ENCODE measurements at regions not wholly inside any gene's neighbourhood (a gene's known extent, or its start where the extent isn't known, plus 50 kb on each side); places are given as distances from the start of the nearest gene placed in this dataset.

DNA sequence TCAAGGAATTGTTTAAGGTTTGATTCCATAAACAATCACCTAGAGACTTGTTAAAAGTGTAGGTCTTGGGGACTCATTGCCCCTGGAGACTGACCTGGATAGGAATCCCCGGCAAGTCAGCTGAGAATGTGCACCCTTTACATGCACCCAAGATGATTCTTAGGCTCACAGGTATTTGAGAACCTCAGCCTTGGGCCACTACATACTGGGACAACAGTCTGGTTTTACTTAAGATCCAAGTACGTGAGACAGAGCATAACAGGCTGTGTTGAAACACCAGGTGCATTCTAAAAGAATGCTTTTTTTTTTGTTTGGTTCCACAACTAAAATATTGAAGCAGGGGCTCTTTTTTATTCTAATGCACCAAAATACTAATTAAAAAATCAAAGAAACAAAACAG lies 215.8 kb downstream of the TMX3 start:
- ChIA-PET CTCF (no interaction called here), POLR2A (no interaction called here)
- Histone ChIP-seq H3K27ac (ENCODE audit: low read length) (no peak overlapping the region), H3K27me3 (ENCODE audit: control insufficient read depth, insufficient read depth, low read length) (no peaks in the 10 kb centered on the region), H3K4me1 (ENCODE audit: control insufficient read depth, insufficient read depth, low read length) (no peaks in the 10 kb centered on the region), H3K36me3 (ENCODE audit: control insufficient read depth, insufficient read depth, low read length) (no peaks in the 10 kb centered on the region), H3K9me3 (ENCODE audit: control insufficient read depth, insufficient read depth, low read depth, low read length) (no peaks in the 10 kb centered on the region), H3K4me3 (ENCODE audit: low read depth in 2 of 2, low read length in 2 of 2) (no peak overlapping the region)
- TF ChIP-seq REST (IDR thresholded peaks at IDR 0.05; ENCODE audit: insufficient read depth in 1 of 2, low read depth in 2 of 2, low read length in 1 of 2) (no peak), SIN3A (IDR thresholded peaks at IDR 0.05; ENCODE audit: borderline replicate concordance, insufficient read depth, low read depth, low read length) (no peak), CTCF (IDR thresholded peaks at IDR 0.05) (no peak), POLR2AphosphoS5 (IDR thresholded peaks at IDR 0.05; ENCODE audit: low read depth, low read length) (no peak), TCF7L2 (IDR thresholded peaks at IDR 0.05; ENCODE audit: low read depth, low read length) (no peak)
- no peak for DNase-seq (ENCODE audit: low read depth, low spot score)
- intact Hi-C loops (cut with micrococcal nuclease; ENCODE audit: unreplicated experiment), result no loop called here
- in situ Hi-C loops (cut with HindIII; ENCODE audit: low pct_unique_long_range_greater_than_20kb, low sequenced_read_pairs), result no loop called here
- no peak for ATAC-seq
- no TSS peak for BruUV-seq (replicated peaks)

DNA sequence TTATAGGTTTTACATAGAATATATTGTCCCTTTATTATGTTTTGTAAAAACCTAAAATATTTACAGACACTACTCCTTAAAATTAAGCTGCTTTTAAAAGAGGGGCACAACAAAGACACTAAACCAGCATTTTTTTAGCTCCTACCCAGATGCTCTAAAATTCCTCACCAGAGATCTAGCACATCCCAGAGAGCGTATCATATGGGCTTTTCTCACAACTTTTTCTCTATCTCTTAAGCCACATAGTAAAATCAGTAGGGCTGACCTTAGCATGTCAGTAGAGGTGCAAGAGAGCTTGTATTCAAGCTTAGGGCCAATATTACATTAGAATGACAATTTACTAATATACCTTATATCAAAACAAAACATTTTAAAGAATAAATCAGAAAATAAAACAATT lies 216.3 kb downstream of the TMX3 start:
- POLR2A ChIA-PET, result no interaction called here
- no peaks in the 10 kb centered on the region for H3K9me3 ChIP-seq (ENCODE audit: control insufficient read depth, insufficient read depth, low read depth, low read length)
- H3K27ac ChIP-seq (ENCODE audit: low read length), result no peak overlapping the region
- DNase-seq (ENCODE audit: low read depth, low spot score) (no peak), ATAC-seq (no peak)
- CTCF ChIA-PET, result no interaction called here
- no peaks in the 10 kb centered on the region for H3K36me3 ChIP-seq (ENCODE audit: control insufficient read depth, insufficient read depth, low read length)
- in situ Hi-C loops (cut with HindIII; ENCODE audit: low pct_unique_long_range_greater_than_20kb, low sequenced_read_pairs), result no loop called here
- no peaks in the 10 kb centered on the region for H3K27me3 ChIP-seq (ENCODE audit: control insufficient read depth, insufficient read depth, low read length)
- no peaks in the 10 kb centered on the region for H3K4me1 ChIP-seq (ENCODE audit: control insufficient read depth, insufficient read depth, low read length)
- intact Hi-C loops (cut with micrococcal nuclease; ENCODE audit: unreplicated experiment), result no loop called here
- H3K4me3 ChIP-seq (ENCODE audit: low read depth in 2 of 2, low read length in 2 of 2), result no peak overlapping the region
- TF ChIP-seq SIN3A (IDR thresholded peaks at IDR 0.05; ENCODE audit: borderline replicate concordance, insufficient read depth, low read depth, low read length) (no peak), POLR2AphosphoS5 (IDR thresholded peaks at IDR 0.05; ENCODE audit: low read depth, low read length) (no peak), REST (IDR thresholded peaks at IDR 0.05; ENCODE audit: insufficient read depth in 1 of 2, low read depth in 2 of 2, low read length in 1 of 2) (no peak), TCF7L2 (IDR thresholded peaks at IDR 0.05; ENCODE audit: low read depth, low read length) (no peak), CTCF (IDR thresholded peaks at IDR 0.05) (no peak)
- no TSS peak for BruUV-seq (replicated peaks)
